ENCODE measurements at regions not wholly inside any gene's neighbourhood (a gene's known extent, or its start where the extent isn't known, plus 50 kb on each side); places are given as distances from the start of the nearest gene placed in this dataset.

DNA sequence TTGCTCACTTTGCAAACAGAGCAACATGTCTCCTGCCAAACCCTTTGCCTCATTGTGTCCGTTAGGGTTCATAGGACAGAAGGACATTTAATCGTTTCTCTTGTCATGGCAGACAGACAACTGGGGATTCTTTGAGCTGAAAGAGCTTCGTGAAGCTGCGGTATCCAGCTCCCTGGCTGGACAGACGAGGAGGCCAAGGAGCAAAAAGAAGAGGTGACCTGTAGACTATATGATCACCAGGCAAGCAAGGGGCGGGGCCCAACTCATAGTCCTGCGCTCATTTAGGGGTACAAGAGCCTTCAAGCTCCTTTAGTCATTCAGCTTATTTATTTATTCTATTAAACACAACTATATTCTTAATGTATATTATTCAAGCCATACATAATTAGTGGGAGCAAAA lies 66.8 kb upstream of the VRK1 start:
- DNase-seq: no peak

- DNase-seq: no peak
These were observed 63.0 kb upstream of the VRK1 start for GRCh38 chr14:96734076-96734622.

GRCh38 chr14:96735526-96735925 lies 61.7 kb upstream of the VRK1 start:
- no peak for DNase-seq

DNA sequence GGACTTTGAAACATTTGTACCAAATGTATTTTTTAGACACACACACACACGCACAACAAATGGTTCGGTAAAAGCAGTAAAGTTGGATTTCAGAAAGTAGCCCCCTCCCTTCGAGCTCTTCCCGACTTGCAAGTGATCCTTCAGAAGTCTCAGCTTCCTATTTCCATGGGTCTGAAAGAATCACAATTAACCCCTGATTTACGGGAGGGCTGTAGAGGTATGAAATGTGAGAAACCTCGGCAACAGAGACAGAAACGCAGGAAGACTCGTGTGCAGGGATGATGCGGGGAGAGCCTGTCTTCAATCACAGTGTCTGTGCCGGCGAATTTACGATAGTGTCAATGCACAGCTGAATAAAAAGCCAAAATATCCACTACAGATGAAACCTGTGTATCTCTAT lies 60.7 kb upstream of the VRK1 start:
- no peak for DNase-seq

GRCh38 chr14:96737881-96738280 lies 59.3 kb upstream of the VRK1 start:
- no peak for DNase-seq

DNA sequence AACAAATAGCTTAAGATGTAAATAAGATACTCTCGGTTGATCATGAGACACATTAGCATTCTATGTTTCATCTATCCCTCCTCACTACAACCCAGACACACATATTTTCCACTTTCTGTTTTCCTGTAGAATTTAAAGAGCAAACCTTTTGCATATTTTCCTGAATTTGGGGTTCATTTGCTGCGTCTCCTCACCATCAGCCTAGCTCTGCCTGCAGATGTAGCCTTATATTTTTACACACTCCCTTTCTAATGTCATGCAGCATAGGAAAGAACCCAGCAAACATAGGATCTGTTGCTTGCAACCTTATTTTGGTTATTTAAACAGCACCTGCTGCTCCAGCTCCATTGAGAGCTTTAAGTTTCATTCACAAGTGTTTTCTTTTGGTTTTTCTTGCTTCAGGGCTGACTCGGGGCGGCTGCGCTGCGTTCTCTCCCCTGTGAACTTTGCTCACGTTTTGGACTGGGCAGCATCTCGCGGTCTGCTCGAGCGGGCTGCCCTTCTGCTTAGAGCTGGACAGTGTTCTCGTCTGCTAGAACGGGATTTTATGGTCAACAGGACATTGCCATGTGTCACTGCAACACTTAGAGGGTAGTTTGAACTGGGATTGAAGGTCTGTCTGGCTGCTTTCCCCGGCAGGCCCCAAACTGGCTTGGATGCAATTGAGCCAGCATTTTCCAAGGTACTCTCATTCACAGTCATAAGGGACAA lies 57.8 kb upstream of the VRK1 start:
- DNase-seq: no peak

DNA sequence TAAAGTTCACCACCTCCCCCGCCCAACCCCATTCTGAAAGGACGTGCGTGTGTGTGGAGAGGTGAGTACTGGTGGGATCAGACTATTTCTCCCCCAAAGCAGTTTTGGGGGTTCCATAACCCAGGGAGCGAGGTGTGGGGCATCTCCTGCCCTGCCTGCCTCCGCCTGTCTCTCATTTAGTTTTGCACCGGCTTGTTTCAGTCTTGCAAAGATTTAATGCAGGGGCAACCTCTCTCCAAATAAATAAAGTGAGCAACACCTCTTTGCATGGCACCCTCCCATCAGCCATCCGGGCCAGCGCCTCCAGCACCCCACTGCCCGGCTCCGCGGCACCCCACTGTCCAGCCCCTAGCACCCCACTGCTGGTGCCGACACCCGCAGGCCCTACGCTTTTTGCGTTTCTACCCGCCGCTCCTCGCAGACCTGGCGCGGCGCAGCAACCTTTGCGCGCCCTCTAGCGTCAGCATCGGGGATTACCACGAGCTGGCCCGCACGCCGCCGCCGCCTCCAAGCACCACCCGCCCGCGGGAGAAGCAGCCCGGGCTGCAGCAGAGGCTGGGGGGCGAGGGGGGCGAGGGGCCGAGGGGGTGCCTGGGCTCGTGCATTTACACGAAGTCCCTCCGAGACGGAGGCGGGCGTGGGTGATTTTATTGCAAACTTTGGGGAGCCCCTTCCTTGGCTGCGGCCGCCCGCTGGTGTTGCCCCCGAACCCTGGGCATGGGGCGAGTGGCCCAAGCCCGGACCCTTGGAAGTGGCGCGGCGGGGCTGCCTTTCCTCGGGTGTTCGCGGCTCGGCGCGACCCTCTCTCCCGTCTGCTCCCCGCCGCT lies 55.8 kb upstream of the VRK1 start:
- peak; percentile 56 for DNase-seq

DNA sequence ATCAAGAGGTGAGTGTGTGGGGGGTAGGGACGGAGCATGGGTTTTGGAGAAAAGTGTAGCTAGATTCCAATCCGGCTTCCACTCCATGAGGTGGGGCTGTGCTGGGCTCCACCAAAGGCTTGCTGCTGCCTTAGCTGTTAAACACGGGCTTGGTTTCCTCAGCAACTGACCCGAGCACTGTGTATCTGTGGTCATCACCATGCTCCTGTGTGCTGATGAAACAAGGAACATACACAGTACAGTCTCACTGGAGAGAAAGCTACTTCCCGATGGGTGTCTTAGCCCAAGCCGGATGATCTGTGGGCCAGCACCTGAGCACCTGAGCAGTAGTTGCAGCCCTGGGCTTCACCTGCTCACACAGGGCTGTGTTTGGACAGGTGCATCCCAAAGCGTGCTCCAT lies 52.9 kb upstream of the VRK1 start:
- no peak for DNase-seq

DNA sequence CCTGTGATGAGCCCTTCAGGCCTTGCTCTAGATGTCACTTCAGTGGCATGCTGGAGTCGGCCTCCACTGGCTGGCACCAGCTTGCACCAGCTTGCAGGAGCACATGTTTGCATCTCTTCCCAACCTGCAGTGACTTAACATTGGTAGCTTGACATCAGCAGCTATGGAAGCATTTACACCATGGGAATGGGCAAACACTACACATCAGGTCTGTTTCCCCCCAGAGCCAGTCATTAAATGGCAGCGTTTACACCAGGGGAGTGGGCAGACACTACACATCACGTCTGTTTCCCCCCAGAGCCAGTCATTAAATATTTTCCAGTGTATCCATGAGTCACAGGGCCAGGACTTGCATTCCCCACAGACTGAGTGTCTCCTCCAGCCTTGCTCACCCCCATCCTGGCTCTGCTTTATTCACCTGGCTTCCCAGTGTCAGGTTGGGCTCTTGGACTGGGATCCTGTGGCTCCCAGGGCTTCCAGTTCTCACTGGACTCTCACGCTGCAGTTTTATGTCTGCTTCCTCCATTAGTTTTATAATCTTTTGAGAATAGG lies 51.6 kb upstream of the VRK1 start:
- no peak for DNase-seq

DNA sequence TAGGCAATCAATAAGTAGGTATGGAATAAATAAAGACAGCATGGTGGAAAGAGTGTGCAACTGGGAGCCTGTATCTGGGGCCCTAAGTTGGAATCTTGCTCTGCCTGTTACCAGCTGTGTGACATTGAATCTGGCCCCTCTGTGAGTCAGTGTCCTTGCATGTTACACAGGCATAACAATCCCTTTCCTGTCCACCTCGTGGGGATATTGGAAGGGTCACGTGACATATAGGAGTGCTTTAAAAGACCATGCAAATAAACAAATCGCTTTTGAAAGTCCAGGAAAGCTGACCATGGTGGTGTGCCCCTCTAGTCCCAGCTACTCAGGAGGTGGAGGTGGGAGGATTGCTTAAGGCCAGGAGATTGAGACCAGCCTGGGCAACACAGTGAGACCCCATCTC lies 51.1 kb upstream of the VRK1 start:
- no peak for DNase-seq

DNA sequence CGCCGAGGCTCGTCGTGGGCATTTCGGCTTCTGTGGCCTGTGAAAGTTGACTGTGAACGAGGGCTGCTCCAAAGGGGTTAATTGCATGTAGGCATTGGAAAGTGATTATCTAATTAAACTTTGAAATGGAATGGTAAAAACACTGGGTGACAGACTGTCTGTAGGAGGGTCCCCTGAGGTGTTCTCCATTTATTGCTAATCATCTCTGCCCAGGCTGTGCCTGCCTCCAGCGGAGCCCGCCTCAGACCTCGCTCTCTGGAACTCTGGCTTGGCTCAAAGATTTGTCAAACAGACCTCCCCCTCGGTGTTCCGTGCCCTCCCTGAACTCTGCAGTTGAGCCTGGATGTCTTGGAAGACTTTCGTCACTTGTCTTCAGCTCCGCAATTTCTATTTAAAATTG lies 50.2 kb upstream of the VRK1 start:
- no peak for DNase-seq
